Liver (tissue), 8 donors: ENCODE measurements at regions not wholly inside any gene's neighbourhood (a gene's known extent, or its start where the extent isn't known, plus 50 kb on each side); places are given as distances from the start of the nearest gene placed in this dataset.

Experiments
- DNase-seq: peaks from one replicate; pipeline ENCODE4 v3.0.0-alpha.2; 2017; ENCODE audit warnings: low spot score
- H3K27ac ChIP-seq, 2 donors: one replicate each; pipeline ENCODE4 v1.7.0; 2013; ENCODE audit warnings: inconsistent platforms in 2 of 2, low read length in 2 of 2, control low read depth in 1 of 2, low read depth in 1 of 2, mild to moderate bottlenecking in 1 of 2
- H3K27me3 ChIP-seq, 4 donors: one replicate each; pipeline versions ENCODE4 v1.6.1 to v1.7.0; 2013; ENCODE audit warnings: low read length in 3 of 4, inconsistent platforms in 1 of 4, mild to moderate bottlenecking in 1 of 4, moderate library complexity in 1 of 4; ENCODE audit not compliant: control insufficient read depth in 4 of 4, insufficient read depth in 4 of 4
- H3K36me3 ChIP-seq, 4 donors: one replicate each; pipeline versions ENCODE4 v1.6.1 to v1.7.0; 2013; ENCODE audit warnings: low read length in 3 of 4, mild to moderate bottlenecking in 3 of 4, low read depth in 1 of 4, moderate library complexity in 1 of 4; ENCODE audit not compliant: control insufficient read depth in 4 of 4, insufficient read depth in 3 of 4
- H3K4me1 ChIP-seq, 4 donors: one replicate each; pipeline versions ENCODE4 v1.6.1 to v1.7.0; 2013; ENCODE audit warnings: low read length in 3 of 4, mild to moderate bottlenecking in 3 of 4, moderate library complexity in 1 of 4; ENCODE audit not compliant: control insufficient read depth in 4 of 4, insufficient read depth in 4 of 4
- H3K4me3 ChIP-seq, 3 donors: one replicate each; pipeline versions ENCODE4 v1.6.1 to v1.7.0; 2013; ENCODE audit warnings: low read length in 3 of 3, control low read depth in 1 of 3, low read depth in 1 of 3, mild to moderate bottlenecking in 1 of 3
- H3K9ac ChIP-seq, 2 donors: one replicate each; pipeline ENCODE4 v1.7.0; 2013; ENCODE audit warnings: low read length in 2 of 2, mild to moderate bottlenecking in 2 of 2, moderate library complexity in 2 of 2, control low read depth in 1 of 2, low read depth in 1 of 2
- H3K9me3 ChIP-seq, 4 donors: one replicate each; pipeline versions ENCODE4 v1.6.1 to v1.7.0; 2013; ENCODE audit warnings: low read length in 3 of 4; ENCODE audit not compliant: control insufficient read depth in 4 of 4
- EGR1 ChIP-seq, 2 donors: IDR thresholded peaks; 2 replicates each; pipeline ENCODE4 v1.6.1; 2016 to 2018; ENCODE audit warnings: antibody characterized with exemption in 2 of 2, low read depth in 2 of 2
- FOXA1 ChIP-seq: IDR thresholded peaks from 2 replicates; pipeline ENCODE4 v1.6.1; 2016; ENCODE audit warnings: antibody characterized with exemption
- FOXA2 ChIP-seq: IDR thresholded peaks from 2 replicates; pipeline ENCODE4 v1.6.1; 2016; ENCODE audit warnings: antibody characterized with exemption
- HNF4G ChIP-seq: IDR thresholded peaks from 2 replicates; pipeline ENCODE4 v1.6.1; 2016; ENCODE audit warnings: antibody characterized with exemption
- JUND ChIP-seq, 2 donors: IDR thresholded peaks; 2 replicates each; pipeline ENCODE4 v1.6.1; 2016; ENCODE audit warnings: antibody characterized with exemption in 2 of 2
- NR2F2 ChIP-seq: IDR thresholded peaks from 2 replicates; pipeline ENCODE4 v1.6.1; 2016; ENCODE audit warnings: antibody characterized with exemption
- RAD21 ChIP-seq, 2 donors: IDR thresholded peaks; 2 replicates each; pipeline ENCODE4 v1.6.1; 2016; ENCODE audit warnings: antibody characterized with exemption in 2 of 2, mild to moderate bottlenecking in 2 of 2
- RXRA ChIP-seq, 2 donors: IDR thresholded peaks; 2 replicates each; pipeline ENCODE4 v1.6.1; 2017 to 2018; ENCODE audit warnings: antibody characterized with exemption in 2 of 2, mild to moderate bottlenecking in 1 of 2
- TAF1 ChIP-seq: conservative IDR thresholded peaks from 2 replicates; pipeline ENCODE4 v1.6.1; 2016; ENCODE audit warnings: antibody characterized with exemption, mild to moderate bottlenecking
- WGBS: extraction: QIAGEN DNeasy Blood & Tissue Kit; methylation state at CpG from one replicate; pipeline ENCODE4 v1.1.7; 2013; 5-methylcytosine and 5-hydroxymethylcytosine counted together
- TF ChIP-seq, protein P1 (sequence below): IDR thresholded peaks from 2 replicates; pipeline ENCODE4 v1.6.1; 2016; ENCODE audit warnings: antibody characterized with exemption
- TF ChIP-seq, protein P2 (sequence below): fragments of 150-350 bp; IDR thresholded peaks from 2 replicates; pipeline ENCODE4 v1.5.1; 2017; ENCODE audit warnings: improper control_type of control experiment, low read depth, low read length; ENCODE audit not compliant: missing input control
- TF ChIP-seq, protein P3 (sequence below): IDR thresholded peaks from 2 replicates; pipeline ENCODE4 v1.6.1; 2016; ENCODE audit warnings: antibody characterized with exemption
- donor health status: healthy.
- donor health status: healthy.
- donor health status: healthy.
- donor health status: healthy.
- donor health status: healthy.

DNA sequence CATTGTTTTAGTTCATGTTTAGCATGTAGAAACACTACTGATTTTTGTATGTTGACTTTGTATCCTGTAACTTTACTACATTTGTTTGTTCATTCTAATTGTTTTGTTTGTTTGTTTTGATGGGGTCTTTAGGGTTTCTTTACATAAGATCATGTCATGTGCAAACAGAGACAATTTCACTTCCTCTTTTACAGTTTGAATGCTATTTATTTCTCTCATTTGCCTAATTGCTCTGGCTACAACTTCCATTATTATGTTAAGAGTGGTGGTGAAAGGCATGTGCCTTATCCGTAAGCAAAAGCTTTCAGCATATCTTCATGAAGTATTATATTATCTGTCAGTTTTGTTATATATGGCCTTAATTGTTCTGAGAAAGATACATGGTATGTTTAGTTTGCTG, 571.1 kb downstream of the PCDH7 start:
- H3K36me3 ChIP-seq = no peaks in the 10 kb centered on the region
- H3K4me3 ChIP-seq = no peak overlapping the region
- H3K27ac ChIP-seq = no peak overlapping the region
- H3K9me3 ChIP-seq = no peaks in the 10 kb centered on the region
- H3K27me3 ChIP-seq = no peaks in the 10 kb centered on the region
- H3K4me1 ChIP-seq = no peaks in the 10 kb centered on the region
- TF ChIP-seq TAF1 (no peak), NR2F2 (no peak)
- TF ChIP-seq, protein P1, sequence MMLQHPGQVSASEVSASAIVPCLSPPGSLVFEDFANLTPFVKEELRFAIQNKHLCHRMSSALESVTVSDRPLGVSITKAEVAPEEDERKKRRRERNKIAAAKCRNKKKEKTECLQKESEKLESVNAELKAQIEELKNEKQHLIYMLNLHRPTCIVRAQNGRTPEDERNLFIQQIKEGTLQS = no peak
- no peak for DNase-seq
- WGBS = 67% methylated on average over 1 of the region's 1 CpG
- no peak overlapping the region for H3K9ac ChIP-seq

DNA sequence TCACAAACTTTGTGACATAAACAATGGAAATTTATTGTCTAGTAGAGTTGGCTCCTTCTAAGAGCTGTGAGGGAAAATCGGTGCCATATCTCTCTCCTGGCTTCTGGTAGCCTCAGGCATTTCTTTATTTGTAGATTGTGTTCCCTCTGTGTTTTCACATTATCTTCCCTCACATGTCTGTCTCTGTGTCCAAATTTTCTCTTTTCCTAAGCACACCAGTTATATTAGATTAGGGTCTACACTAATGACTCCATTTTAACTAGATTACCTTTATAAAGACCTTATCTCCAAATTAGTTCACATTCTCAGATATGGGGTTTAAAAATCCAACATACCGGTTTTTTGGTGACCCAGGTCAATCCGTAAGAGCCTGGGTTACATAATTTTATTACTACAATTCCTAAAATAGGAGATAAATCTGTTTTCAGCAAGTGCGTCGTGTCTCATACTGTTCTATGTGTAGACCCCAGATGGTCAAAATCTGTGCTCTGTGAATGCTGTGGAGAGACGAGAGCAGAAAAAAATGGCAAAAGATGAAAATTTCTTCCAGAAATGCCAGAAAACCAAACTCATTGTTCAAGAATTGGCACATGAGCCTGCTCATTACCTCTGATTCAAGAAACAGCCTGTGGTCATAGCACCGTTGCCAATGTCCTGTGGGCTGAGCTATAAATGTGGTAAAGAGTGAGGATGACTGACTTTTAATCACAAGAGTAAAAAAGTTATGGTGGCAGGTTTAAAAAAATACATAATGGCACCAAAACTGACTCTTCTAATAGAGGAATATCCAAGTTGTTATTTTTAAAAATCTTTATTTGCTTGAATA, 574.7 kb downstream of the PCDH7 start:
- no peak for DNase-seq
- Histone ChIP-seq H3K36me3 (no peaks in the 10 kb centered on the region), H3K27ac (no peak overlapping the region), H3K9ac (no peak overlapping the region), H3K9me3 (no peaks in the 10 kb centered on the region), H3K4me1 (no peaks in the 10 kb centered on the region), H3K27me3 (no peaks in the 10 kb centered on the region), H3K4me3 (no peak overlapping the region)
- WGBS = 83% methylated on average over 7 of the region's 7 CpGs
- no peak for TF ChIP-seq NR2F2
- TF ChIP-seq, protein P2, sequence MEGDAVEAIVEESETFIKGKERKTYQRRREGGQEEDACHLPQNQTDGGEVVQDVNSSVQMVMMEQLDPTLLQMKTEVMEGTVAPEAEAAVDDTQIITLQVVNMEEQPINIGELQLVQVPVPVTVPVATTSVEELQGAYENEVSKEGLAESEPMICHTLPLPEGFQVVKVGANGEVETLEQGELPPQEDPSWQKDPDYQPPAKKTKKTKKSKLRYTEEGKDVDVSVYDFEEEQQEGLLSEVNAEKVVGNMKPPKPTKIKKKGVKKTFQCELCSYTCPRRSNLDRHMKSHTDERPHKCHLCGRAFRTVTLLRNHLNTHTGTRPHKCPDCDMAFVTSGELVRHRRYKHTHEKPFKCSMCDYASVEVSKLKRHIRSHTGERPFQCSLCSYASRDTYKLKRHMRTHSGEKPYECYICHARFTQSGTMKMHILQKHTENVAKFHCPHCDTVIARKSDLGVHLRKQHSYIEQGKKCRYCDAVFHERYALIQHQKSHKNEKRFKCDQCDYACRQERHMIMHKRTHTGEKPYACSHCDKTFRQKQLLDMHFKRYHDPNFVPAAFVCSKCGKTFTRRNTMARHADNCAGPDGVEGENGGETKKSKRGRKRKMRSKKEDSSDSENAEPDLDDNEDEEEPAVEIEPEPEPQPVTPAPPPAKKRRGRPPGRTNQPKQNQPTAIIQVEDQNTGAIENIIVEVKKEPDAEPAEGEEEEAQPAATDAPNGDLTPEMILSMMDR = no peak
- no peak for TF ChIP-seq FOXA1

DNA sequence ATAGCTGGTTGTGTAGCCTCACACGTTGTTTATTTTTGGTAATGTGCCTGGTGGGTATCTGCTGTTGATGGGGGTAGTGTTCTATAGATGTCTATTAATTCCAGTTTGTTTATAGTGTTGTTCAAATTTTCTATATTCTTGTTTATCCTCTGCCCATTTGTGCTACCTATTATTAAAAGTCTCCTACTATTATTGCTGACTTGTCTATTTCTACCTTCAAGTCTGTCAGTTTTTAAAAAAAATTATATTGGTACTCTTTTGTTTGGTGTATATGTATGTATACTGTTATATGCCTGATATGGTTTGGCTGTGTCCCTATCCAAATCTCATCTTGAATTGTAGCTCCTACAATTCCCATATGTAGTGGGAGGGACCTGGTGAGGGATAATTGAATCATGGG, 578.6 kb downstream of the PCDH7 start:
- H3K36me3 ChIP-seq = no peaks in the 10 kb centered on the region
- peaks cover 0 to 1% (median 0%) of the 10 kb centered on the region in 4 donors for H3K9me3 ChIP-seq
- no peaks in the 10 kb centered on the region for H3K27me3 ChIP-seq
- H3K4me3 ChIP-seq = no peak overlapping the region
- no peak overlapping the region for H3K9ac ChIP-seq
- TF ChIP-seq, protein P1 = no peak
- TF ChIP-seq RAD21 (IDR thresholded peaks at IDR 0.05) (no peak), FOXA2 (no peak), JUND (IDR thresholded peaks at IDR 0.05) (no peak), NR2F2 (no peak), EGR1 (IDR thresholded peaks at IDR 0.05; ENCODE audit: low read depth in 2 of 2) (no peak), HNF4G (no peak), FOXA1 (no peak), TAF1 (no peak), RXRA (IDR thresholded peaks at IDR 0.05) (no peak)
- TF ChIP-seq, protein P3, sequence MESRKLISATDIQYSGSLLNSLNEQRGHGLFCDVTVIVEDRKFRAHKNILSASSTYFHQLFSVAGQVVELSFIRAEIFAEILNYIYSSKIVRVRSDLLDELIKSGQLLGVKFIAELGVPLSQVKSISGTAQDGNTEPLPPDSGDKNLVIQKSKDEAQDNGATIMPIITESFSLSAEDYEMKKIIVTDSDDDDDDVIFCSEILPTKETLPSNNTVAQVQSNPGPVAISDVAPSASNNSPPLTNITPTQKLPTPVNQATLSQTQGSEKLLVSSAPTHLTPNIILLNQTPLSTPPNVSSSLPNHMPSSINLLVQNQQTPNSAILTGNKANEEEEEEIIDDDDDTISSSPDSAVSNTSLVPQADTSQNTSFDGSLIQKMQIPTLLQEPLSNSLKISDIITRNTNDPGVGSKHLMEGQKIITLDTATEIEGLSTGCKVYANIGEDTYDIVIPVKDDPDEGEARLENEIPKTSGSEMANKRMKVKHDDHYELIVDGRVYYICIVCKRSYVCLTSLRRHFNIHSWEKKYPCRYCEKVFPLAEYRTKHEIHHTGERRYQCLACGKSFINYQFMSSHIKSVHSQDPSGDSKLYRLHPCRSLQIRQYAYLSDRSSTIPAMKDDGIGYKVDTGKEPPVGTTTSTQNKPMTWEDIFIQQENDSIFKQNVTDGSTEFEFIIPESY = no peak
- TF ChIP-seq, protein P2 = no peak
- no peaks in the 10 kb centered on the region for H3K4me1 ChIP-seq
- no peak overlapping the region for H3K27ac ChIP-seq
- 57% methylated on average over 1 of the region's 1 CpG for WGBS
- no peak for DNase-seq
